ENCODE measurements at regions not wholly inside any gene's neighbourhood (a gene's known extent, or its start where the extent isn't known, plus 50 kb on each side); places are given as distances from the start of the nearest gene placed in this dataset.

DNA sequence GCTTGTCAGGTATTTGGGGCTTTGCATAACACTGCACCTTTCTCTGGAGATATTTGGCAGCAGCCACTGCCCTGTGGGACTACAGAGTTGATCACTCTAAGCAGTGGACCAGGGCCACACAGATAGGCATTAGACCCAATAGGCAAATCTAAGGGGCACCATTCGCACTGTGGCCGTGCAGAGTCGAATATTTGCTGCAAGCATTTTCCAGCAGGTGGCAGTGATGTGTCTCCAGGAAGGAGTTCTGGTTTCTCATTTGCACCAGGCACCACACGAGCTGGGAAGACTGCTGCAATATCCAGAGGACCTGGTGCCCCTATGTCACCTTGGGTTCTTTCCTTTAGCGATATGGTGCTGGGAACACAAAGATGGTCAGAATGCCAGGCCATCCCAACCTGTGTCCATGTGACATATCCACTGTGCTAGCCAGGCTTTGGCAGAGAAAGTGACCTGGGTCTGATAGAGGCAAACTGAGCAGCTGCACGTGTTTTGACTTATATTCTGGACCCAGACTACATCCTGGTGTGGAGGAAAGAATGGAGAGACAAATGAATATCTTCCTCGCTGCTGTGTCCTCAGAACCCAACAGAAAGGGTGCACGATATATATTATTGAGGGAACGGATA is 318.7 kb downstream of the BUD13 start:
- Histone ChIP-seq H3K4me1 (peaks cover 14% of the 10 kb centered on the region), H3K9me3 (peaks cover 15% of the 10 kb centered on the region), H3K4me3 (ENCODE audit: low read depth, low read length) (no peak overlapping the region), H3K36me3 (ENCODE audit: control insufficient read depth, insufficient read depth, low read length) (no peaks in the 10 kb centered on the region), H3K27me3 (replicated peaks; ENCODE audit: control insufficient read depth, insufficient read depth, low read length) (no peaks in the 10 kb centered on the region)
- POLR2A ChIA-PET, result no interaction called here
- no TSS peak for BruUV-seq (replicated peaks)
- DNase-seq, result peak; percentile 61 to 69
- CTCF ChIA-PET, result interaction anchor here (0.5 to 2.5 kb wide), 10 partner anchors 9 to 238 kb away, joined by 3 to 23 read pairs (median 4); no protein-coding TSS in a partner anchor
- H3K27me3 Mint-ChIP-seq (ENCODE audit: insufficient read depth, unreplicated experiment), result no peaks in the 10 kb centered on the region
- no peak overlapping the region for H3K27ac Mint-ChIP-seq (ENCODE audit: unreplicated experiment)
- H3K4me1 Mint-ChIP-seq (ENCODE audit: low read depth, unreplicated experiment), result peaks cover 14% of the 10 kb centered on the region
- H3K9me3 Mint-ChIP-seq (ENCODE audit: unreplicated experiment), result peaks cover 13% of the 10 kb centered on the region
- no peak overlapping the region for H3K4me3 Mint-ChIP-seq (ENCODE audit: unreplicated experiment)
- intact Hi-C loops (cut with micrococcal nuclease; ENCODE audit: unreplicated experiment), result loop anchor here (1.0 kb wide), 3 partner anchors 45 to 237 kb away; no protein-coding TSS in a partner anchor
- TF ChIP-seq, protein P1, sequence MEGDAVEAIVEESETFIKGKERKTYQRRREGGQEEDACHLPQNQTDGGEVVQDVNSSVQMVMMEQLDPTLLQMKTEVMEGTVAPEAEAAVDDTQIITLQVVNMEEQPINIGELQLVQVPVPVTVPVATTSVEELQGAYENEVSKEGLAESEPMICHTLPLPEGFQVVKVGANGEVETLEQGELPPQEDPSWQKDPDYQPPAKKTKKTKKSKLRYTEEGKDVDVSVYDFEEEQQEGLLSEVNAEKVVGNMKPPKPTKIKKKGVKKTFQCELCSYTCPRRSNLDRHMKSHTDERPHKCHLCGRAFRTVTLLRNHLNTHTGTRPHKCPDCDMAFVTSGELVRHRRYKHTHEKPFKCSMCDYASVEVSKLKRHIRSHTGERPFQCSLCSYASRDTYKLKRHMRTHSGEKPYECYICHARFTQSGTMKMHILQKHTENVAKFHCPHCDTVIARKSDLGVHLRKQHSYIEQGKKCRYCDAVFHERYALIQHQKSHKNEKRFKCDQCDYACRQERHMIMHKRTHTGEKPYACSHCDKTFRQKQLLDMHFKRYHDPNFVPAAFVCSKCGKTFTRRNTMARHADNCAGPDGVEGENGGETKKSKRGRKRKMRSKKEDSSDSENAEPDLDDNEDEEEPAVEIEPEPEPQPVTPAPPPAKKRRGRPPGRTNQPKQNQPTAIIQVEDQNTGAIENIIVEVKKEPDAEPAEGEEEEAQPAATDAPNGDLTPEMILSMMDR (IDR thresholded peaks at IDR 0.05; ENCODE audit: insufficient read depth in 1 of 2, low read depth in 1 of 2, low read length in 1 of 2, severe bottlenecking in 1 of 2, unreplicated experiment in 1 of 2), result peak; percentile 77 to 83
- no peaks in the 10 kb centered on the region for H3K36me3 Mint-ChIP-seq (ENCODE audit: insufficient read depth, unreplicated experiment)

DNA sequence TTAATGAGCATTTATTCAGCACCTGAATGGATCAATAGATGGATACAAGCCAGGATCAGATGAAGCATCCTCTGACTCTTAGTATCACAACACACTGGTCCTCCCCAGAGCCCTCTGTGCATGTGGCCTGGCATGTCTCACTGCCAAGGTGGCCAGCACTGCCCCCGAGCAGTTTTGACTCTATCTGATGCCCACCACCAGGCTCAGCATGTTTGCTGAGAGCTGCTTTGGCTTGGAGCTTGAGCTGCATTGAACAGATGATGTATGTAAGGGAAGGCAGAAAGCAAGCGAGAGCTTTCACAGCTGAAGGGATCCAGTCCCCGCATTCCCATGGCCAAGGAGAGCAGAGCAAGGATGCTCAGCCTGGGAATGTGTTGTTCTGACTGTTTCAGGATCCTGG is 320.3 kb downstream of the BUD13 start:
- TF ChIP-seq, protein P1 (IDR thresholded peaks at IDR 0.05; ENCODE audit: insufficient read depth in 1 of 2, low read depth in 1 of 2, low read length in 1 of 2, severe bottlenecking in 1 of 2, unreplicated experiment in 1 of 2), result no peak
- H3K27me3 ChIP-seq (replicated peaks; ENCODE audit: control insufficient read depth, insufficient read depth, low read length), result no peaks in the 10 kb centered on the region
- BruUV-seq (replicated peaks), result no TSS peak

DNA sequence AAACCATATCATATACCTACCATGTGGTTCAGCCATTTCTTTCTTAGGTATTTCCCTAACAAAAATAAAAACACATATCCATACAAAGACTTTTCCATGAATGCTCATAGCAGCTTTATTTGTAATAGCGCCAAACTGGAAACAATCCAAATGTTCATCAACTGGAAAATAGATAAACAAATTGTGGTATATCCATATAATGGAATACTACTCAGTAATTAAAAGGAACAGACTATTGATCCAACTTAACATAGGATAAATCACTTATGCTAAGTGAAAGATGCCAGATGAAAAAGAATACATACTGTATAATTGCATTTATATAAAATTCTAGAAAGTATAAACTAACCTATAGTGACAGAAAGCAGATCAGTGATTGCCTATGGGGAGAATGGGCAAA is 323.3 kb downstream of the BUD13 start:
- TF ChIP-seq, protein P1 (IDR thresholded peaks at IDR 0.05; ENCODE audit: insufficient read depth in 1 of 2, low read depth in 1 of 2, low read length in 1 of 2, severe bottlenecking in 1 of 2, unreplicated experiment in 1 of 2), result no peak
- intact Hi-C loops (cut with micrococcal nuclease; ENCODE audit: unreplicated experiment), result no loop called here
- H3K4me3 Mint-ChIP-seq (ENCODE audit: unreplicated experiment), result no peak overlapping the region
- H3K36me3 ChIP-seq (ENCODE audit: control insufficient read depth, insufficient read depth, low read length), result no peaks in the 10 kb centered on the region
- no peaks in the 10 kb centered on the region for H3K27me3 ChIP-seq (replicated peaks; ENCODE audit: control insufficient read depth, insufficient read depth, low read length)
- peaks cover 17% of the 10 kb centered on the region for H3K4me1 ChIP-seq
- H3K4me3 ChIP-seq (ENCODE audit: low read depth, low read length), result no peak overlapping the region
- H3K36me3 Mint-ChIP-seq (ENCODE audit: insufficient read depth, unreplicated experiment), result no peaks in the 10 kb centered on the region
- DNase-seq, result no peak
- H3K9me3 ChIP-seq, result peaks cover 18% of the 10 kb centered on the region
- peaks cover 13% of the 10 kb centered on the region for H3K4me1 Mint-ChIP-seq (ENCODE audit: low read depth, unreplicated experiment)
- peaks cover 13% of the 10 kb centered on the region for H3K9me3 Mint-ChIP-seq (ENCODE audit: unreplicated experiment)
- POLR2A ChIA-PET, result no interaction called here
- H3K27me3 Mint-ChIP-seq (ENCODE audit: insufficient read depth, unreplicated experiment), result no peaks in the 10 kb centered on the region
- CTCF ChIA-PET, result no interaction called here
- no peak overlapping the region for H3K27ac Mint-ChIP-seq (ENCODE audit: unreplicated experiment)
- BruUV-seq (replicated peaks), result no TSS peak

More for the DNA sequence above, 320.3 kb downstream of the BUD13 start:
- Histone ChIP-seq H3K36me3 (ENCODE audit: control insufficient read depth, insufficient read depth, low read length) (no peaks in the 10 kb centered on the region), H3K4me3 (ENCODE audit: low read depth, low read length) (no peak overlapping the region), H3K9me3 (peaks cover 15% of the 10 kb centered on the region), H3K4me1 (peaks cover 5% of the 10 kb centered on the region)
- ChIA-PET CTCF (no interaction called here), POLR2A (no interaction called here)
- no peak overlapping the region for H3K4me3 Mint-ChIP-seq (ENCODE audit: unreplicated experiment)
- no peaks in the 10 kb centered on the region for H3K36me3 Mint-ChIP-seq (ENCODE audit: insufficient read depth, unreplicated experiment)
- peaks cover 2% of the 10 kb centered on the region for H3K4me1 Mint-ChIP-seq (ENCODE audit: low read depth, unreplicated experiment)
- peaks cover 13% of the 10 kb centered on the region for H3K9me3 Mint-ChIP-seq (ENCODE audit: unreplicated experiment)
- H3K27ac Mint-ChIP-seq (ENCODE audit: unreplicated experiment), result no peak overlapping the region
- intact Hi-C loops (cut with micrococcal nuclease; ENCODE audit: unreplicated experiment), result no loop called here
- no peaks in the 10 kb centered on the region for H3K27me3 Mint-ChIP-seq (ENCODE audit: insufficient read depth, unreplicated experiment)
- no peak for DNase-seq

Measured in Caco-2 (cell line).